ENCODE measurements at regions not wholly inside any gene's neighbourhood (a gene's known extent, or its start where the extent isn't known, plus 50 kb on each side); places are given as distances from the start of the nearest gene placed in this dataset.

- TF ChIP-seq EZH2 (IDR thresholded peaks at IDR 0.05; ENCODE audit: borderline replicate concordance, low read depth, low read length, severe bottlenecking) (no peak), CTCF (IDR thresholded peaks at IDR 0.05; ENCODE audit: borderline replicate concordance, extremely low read depth, low read length, poor library complexity, severe bottlenecking) (no peak)
These were observed 480.0 kb downstream of the LRRIQ3 start for GRCh38 chr1:73717976-73718375.
